Neural cell (in vitro differentiated cells): ENCODE measurements at regions not wholly inside any gene's neighbourhood (a gene's known extent, or its start where the extent isn't known, plus 50 kb on each side); places are given as distances from the start of the nearest gene placed in this dataset.

Source experiments
- CTCF ChIP-seq: fragments of 450-650 bp; IDR thresholded peaks from 2 replicates; pipeline ENCODE4 v1.5.1; 2014; ENCODE audit warnings: antibody characterized with exemption, mild to moderate bottlenecking, moderate library complexity; ENCODE audit not compliant: poor library complexity, severe bottlenecking
- EP300 ChIP-seq: fragments of 450-650 bp; conservative IDR thresholded peaks from 2 replicates; pipeline ENCODE4 v1.6.1; 2014; ENCODE audit warnings: antibody characterized with exemption, mild to moderate bottlenecking, moderate library complexity; ENCODE audit not compliant: poor library complexity, severe bottlenecking
- EZH2 ChIP-seq: fragments of 200-600, 300-800 bp; shearing (Covaris generic), sonication (generic); IDR thresholded peaks from 2 replicates; pipeline ENCODE4 v1.6.1; 2014; ENCODE audit warnings: antibody characterized with exemption, low read length, borderline replicate concordance, mild to moderate bottlenecking; ENCODE audit not compliant: insufficient read depth, poor library complexity, severe bottlenecking
- MXI1 ChIP-seq: fragments of 450-650 bp; conservative IDR thresholded peaks from 2 replicates; pipeline ENCODE4 v1.6.1; 2014; ENCODE audit warnings: antibody characterized with exemption, mild to moderate bottlenecking; ENCODE audit not compliant: poor library complexity, severe bottlenecking
- POLR2AphosphoS5 ChIP-seq: IDR thresholded peaks from 2 replicates; pipeline ENCODE4 v1.6.1; 2012
- RAD21 ChIP-seq: fragments of 450-650 bp; conservative IDR thresholded peaks from 2 replicates; pipeline ENCODE4 v1.6.1; 2014; ENCODE audit warnings: antibody characterized with exemption, mild to moderate bottlenecking, moderate library complexity
- TAF1 ChIP-seq: IDR thresholded peaks from 2 replicates; pipeline ENCODE4 v1.6.1; 2012; ENCODE audit warnings: low read depth

- TF ChIP-seq CTCF (no peak), POLR2AphosphoS5 (no peak), TAF1 (no peak), MXI1 (no peak), EZH2 (no peak), RAD21 (no peak), EP300 (no peak)
Observed at GRCh38 chrX:15072880-15073279, 197.0 kb downstream of the ASB9 start.
